ENCODE measurements at regions not wholly inside any gene's neighbourhood (a gene's known extent, or its start where the extent isn't known, plus 50 kb on each side); places are given as distances from the start of the nearest gene placed in this dataset.

- TF ChIP-seq CTCF (IDR thresholded peaks at IDR 0.05; ENCODE audit: extremely low read depth in 1 of 2, insufficient read depth in 1 of 2, low read depth in 1 of 2, low read length in 2 of 2) (no peak), EZH2 (IDR thresholded peaks at IDR 0.05; ENCODE audit: borderline replicate concordance, low read depth, low read length, severe bottlenecking) (no peak), POLR2A (IDR thresholded peaks at IDR 0.05; ENCODE audit: low read depth, low read length) (no peak), POLR2AphosphoS5 (IDR thresholded peaks at IDR 0.05; ENCODE audit: insufficient read depth, low read depth, low read length) (no peak)
Measured at GRCh38 chr3:170766823-170767575, 103.0 kb downstream of the RPL22L1 start.
